NCI-H187 treated with DMSO at 0.1 percent for 48 hours (cell line): ENCODE measurements at regions not wholly inside any gene's neighbourhood (a gene's known extent, or its start where the extent isn't known, plus 50 kb on each side); places are given as distances from the start of the nearest gene placed in this dataset.
"Not testable (repeated sequence)": the region's sequence is repeated elsewhere in the genome, so short reads cannot be mapped to it uniquely, and the experiment has no call there.

ENCODE experiments used
- DNase-seq: peaks from one replicate; lab custom pipeline; 2025; lab: John Stamatoyannopoulos, UW

DNA sequence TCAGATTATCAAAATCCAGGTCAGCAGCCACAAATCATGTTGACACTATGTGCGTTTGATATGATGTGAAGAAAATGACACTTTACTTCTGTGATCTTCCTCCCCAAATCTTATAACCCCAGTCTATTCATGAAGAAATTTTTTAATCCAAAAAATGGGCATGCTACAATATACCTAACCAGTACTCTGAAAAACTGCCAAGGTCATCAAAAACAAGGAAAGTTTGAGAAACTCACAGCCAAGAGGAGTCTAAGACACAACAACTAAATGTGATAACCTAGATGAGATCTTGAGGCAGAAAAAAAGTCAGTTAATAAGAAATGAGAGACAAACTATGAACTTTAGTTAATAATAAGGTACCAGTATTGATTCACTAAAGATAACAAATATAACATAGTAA is 200.6 kb upstream of the IRAK1BP1 start:
- DNase-seq = no peak

DNA sequence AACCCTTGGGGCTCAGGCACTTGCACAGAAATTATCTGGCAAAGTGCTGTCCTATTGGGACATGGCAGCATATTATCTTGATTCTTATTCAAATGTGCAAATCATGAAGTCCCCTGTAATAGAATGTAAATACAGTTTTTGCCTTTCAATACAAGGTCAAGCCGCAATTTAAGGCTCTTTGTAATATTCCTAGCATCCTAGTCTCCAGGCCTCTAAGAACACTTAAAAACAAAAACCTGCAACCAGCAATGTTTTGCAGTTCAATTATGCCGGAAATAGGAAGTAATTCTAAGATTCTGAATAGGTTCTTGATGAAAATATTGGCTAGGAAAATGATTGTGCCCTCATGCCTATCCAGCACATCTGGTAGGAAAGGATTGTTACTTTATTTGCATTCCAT is 197.2 kb upstream of the IRAK1BP1 start:
- no peak for DNase-seq

- no peak for DNase-seq
Observed at GRCh38 chr6:78670802-78671201, 196.5 kb upstream of the IRAK1BP1 start.

DNA sequence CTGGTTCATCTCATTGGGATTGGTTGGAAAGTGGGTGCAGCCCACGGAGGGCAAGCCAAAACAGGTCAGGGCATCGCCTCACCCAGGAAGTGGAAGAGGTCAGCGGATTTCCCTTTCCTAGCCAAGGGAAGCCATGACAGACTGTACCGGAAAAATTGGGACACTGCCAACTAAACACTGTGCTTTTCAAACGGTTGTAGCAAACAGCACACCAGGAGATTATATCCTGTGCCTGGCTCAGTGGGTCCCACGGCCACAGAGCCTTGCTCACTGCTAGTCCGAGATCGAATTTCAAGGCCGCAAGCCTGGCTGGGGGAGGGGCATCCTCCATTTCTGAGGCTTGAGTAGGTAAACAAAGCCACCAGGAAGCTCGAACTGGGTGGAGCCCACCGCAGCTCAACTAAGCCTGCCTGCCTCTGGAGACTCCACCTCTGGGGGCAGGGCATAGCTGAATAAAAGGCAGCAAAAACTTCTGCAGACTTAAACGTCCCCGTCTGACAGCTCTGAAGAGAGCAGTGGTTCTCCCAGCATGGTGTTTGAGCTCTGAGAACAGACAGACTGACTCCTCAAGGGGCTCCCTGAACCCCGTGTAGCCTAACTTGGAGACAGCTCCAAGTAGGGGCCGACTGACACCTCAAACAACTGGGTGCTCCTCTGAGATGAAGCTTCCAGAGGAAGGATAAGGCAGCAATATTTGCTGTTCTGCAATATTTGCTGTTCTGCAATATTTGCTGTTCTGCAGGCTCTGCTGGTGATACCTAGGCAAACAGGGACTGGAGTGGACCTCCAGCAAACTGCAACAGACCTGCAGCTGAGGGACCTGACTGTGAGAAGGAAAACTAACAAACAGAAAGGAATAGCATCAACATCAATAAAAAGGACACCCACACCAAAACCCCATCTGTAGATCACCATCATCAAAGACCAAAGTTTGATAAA is 191.0 kb upstream of the IRAK1BP1 start:
- DNase-seq = not testable (repeated sequence)

GRCh38 chr6:78688668-78689067 is 178.7 kb upstream of the IRAK1BP1 start:
- no peak for DNase-seq

DNA sequence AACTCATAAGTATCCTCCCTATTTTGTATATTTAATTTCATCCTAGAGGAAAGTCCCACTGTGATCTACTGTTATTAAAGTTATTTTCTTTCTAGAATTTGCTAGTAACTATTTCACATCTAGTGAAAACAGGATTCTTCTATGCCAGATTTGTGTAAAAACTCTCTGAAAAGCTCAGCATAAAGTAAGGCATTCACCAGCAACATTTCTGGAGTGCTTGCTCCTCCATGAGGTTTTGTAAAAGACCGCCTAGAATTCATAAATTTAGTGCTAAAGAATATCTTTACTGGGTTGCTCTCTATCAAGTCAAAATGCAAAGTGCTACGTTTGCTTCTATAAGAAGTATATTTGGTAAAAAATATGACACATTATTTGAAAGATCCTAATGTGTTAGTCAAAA is 173.5 kb upstream of the IRAK1BP1 start:
- no peak for DNase-seq

- not testable (repeated sequence) for DNase-seq
Observed at GRCh38 chr6:78694628-78695027, 172.7 kb upstream of the IRAK1BP1 start.

DNA sequence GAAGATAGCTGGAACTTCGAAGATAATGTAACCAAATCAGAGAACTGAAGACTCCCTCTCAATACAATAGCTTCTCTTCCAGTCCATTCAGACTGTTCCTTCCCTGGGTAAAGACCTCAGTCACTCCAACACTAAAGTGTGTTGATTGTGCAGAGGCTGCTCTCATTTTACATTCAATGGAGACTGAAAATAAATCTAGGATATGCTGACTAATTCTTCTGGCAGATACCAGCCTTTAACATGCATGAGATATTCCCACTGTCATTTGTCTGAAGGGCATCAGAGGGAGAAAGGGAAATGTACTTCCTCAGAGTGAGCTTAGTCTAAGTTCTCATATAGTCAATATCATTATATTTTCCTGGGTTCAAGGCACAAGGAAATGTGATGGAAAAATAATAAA is 166.4 kb upstream of the IRAK1BP1 start:
- DNase-seq = no peak

DNA sequence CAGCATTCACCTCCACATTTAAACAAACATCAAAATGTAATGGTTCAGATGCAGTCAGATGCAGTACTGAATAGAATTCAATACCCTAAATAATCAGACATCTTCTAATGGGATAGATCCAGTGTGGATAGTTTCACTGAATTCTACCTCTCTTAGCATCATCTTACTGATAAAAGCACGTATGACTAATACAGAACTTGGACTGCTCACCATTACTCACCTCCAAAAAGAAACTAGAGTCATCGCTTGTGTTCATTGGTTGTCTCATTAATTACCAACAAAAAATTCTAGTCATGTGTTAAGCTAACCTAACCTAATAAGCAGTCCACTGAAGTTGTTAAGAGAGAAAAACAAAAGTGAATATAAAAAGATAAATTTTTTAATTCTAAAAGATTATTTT is 165.9 kb upstream of the IRAK1BP1 start:
- no peak for DNase-seq

DNA sequence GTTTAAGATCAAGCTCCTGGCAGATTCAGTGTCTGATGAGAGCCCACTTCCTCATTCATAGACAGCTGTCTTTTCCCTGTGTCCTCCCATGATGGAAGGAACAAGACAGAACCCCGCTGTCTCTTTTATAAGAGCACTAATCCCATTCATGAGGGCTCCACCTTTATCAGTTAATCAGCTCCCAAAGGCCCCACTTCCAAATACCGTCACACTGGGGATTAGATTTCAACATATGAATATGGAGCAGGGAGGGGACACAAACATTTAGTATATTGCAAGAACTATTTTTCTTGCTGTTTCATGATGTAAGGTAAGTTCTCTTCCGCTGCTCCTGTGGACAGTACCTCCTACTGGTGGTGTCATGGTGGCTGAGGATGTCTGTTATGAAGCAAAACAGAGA is 158.3 kb upstream of the IRAK1BP1 start:
- DNase-seq = no peak

DNA sequence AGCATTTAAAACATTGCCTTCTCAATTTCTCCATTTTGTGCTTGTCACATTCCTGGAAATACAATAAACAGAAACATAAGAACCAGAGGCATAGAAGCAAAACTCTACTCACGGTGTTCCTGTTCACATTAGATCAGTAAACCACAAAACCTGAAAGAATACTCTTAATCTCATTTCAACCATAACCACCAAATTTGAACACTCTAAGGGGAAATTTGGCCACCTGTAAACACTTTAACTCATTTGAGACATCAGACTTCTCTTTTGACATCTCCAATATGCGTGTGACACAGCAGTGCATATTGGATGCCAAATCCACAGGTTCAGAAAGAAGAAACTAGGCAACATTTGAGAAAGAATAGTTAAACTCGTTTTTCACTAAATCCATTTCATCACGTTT is 153.8 kb upstream of the IRAK1BP1 start:
- DNase-seq = no peak

- no peak for DNase-seq
Observed at GRCh38 chr6:78744144-78744543, 123.2 kb upstream of the IRAK1BP1 start.

DNA sequence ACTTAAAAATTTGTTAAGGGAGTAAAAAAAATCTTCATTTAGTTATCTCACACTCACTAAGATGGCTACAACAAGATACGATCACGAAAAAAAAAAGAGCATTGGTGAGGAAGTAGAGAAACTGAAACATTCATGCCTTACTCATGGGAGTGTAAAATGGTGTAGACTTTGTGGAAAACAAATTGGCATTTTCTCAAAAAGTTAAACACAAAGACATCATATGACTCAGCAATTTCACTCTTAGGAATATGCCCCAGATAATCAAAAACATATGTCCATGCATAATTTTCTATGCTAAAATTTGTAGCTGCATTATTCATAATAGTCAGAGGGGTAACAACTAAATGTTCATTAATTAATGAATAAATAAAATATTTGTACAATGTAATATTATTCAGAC is 120.9 kb upstream of the IRAK1BP1 start:
- no peak for DNase-seq

DNA sequence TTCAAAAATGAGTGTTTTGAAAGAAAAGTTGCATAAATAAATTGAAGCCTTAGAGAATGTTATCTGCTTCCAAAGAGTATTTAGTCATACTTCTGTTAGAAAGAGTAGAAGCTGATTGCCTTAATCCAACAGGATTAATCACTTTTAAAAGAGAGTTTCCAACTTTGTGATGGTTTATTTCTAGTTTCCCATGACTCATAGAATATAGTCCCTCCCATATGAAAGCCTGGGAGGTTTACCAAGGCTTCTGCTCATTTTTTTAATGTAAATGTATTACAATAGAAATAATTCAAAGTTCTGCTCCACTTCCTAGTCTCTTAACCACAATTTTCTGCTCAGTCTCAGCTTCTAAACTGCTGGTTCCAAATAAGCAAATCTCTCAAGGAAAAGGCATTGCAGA is 118.0 kb upstream of the IRAK1BP1 start:
- DNase-seq = no peak

DNA sequence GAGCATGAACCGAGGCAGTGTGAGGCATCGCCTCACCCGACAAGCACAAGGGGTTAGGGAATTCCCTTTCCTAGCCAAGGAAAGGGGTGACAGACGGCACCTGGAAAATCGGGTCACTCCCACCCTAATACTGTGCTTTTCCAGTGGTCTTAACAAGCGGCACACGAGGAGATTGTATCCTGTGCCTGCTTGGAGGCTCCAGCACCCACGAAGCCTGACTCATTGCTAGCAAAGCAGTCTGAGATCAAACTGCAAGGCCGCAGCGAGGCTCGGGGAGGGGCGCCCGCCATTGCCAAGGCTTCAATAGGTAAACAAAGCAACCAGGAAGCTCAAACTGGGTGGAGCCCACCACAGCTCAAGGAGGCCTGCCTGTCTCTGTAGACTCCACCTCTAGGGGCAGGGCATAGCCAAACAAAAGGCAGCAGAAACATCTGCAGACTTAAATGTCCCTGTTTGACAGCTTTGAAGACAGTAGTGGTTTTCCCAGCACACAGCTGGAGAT is 109.0 kb upstream of the IRAK1BP1 start:
- not testable (repeated sequence) for DNase-seq

- no peak for DNase-seq
Observed at GRCh38 chr6:78768271-78768670, 99.1 kb upstream of the IRAK1BP1 start.

DNA sequence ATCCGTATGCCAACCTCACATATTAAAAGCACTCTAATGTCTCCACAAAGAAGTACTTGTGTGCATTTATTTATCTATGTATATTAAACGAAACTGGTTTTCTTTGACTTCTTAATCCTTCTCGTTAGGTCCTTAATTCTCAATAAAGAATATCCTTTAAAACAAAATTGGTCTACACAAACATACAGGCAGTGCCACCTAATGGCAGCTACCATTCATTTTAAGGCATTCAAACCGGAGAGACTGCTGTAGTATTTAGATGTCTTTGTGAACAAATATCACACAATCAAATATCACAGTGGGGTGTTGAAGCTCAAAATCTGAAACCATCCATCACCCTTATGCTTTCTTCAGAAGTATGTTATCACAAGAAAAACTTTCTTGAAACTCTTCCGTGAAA is 96.6 kb upstream of the IRAK1BP1 start:
- DNase-seq = no peak

DNA sequence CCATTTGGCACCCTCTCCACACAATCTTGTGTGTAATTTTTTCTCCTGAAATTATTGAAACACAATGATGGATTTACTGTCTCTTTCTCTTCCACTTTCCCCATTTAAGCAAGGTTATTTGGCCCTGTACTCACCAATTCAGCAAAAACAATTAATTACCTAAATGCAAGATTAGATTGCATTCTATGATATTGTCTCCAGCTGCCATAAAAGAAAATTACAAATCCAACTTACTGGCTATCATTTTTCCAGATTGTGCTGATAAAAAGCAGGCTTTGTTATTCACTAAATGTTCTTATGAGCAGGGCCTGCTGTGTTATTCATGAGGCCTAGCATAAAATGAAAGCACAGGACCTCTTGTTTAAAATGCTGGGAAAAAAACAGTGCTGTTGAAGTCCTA is 95.8 kb upstream of the IRAK1BP1 start:
- no peak for DNase-seq

DNA sequence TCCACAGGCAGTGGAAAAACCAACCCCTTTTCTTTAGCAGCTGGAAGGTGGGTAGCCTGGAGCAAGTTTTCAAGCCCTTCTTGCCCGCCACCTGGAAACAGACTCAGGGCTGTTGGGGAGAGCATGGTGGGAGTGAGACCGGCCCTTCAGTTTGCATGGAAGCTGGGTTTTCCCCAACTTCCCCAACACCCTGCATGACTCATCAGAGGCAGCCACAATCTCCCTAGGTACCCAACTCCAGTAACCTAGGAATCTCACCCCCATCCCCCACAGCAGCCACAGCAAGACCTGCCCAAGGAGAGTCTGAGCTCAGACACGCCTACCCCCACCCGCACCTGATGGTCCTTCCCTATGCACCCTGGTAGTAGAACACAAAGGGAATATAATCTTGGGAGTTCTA is 86.3 kb upstream of the IRAK1BP1 start:
- DNase-seq = no peak

- DNase-seq = not testable (repeated sequence)
Observed at GRCh38 chr6:78783366-78783765, 84.0 kb upstream of the IRAK1BP1 start.

GRCh38 chr6:78797270-78797669 is 70.1 kb upstream of the IRAK1BP1 start:
- no peak for DNase-seq

DNA sequence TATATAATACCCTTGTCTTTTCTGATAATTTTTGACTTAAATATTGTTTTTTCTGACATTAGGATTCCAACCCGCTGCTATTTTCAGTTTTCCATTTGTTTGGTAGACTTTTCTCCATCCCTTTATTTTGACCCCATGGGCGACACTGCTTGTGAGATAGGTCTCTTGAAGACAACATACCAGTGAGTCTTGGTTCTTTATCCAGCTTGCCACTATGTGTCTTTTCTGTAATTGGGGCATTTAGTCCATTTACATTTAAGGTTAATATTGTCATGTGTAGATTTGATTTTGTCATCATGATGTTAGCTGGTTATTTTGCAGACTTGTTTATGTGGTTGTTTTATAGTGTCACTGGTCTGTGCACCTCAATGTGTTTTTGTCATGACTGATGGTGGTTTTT is 67.7 kb upstream of the IRAK1BP1 start:
- DNase-seq = no peak

DNA sequence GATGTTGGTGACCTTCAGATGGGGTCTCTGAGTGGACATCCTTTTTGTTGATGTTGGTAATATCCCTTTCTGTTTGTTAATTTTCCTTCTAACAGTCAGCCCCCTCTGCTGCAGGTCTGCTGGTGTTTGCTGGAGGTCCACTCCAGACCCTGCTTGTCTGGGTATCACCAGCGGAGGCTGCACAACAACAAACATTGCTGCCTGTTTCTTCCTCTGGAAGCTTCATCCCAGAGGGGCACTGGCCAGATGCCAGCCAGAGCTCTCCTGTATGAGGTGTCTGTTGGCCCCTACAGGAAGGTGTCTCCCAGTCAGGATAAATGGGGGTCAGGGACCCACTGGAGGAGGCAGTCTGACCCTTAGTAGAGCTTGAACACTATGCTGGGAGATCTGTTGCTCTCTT is 60.6 kb upstream of the IRAK1BP1 start:
- DNase-seq = not testable (repeated sequence)
